SJSA1 (cell line): ENCODE measurements at regions not wholly inside any gene's neighbourhood (a gene's known extent, or its start where the extent isn't known, plus 50 kb on each side); places are given as distances from the start of the nearest gene placed in this dataset.

ENCODE experiments used
- DNase-seq, 2 experiments: peaks; one replicate each; pipeline ENCODE4 v3.0.0-alpha.2; 2015 to 2020; ENCODE audit warnings: low spot score in 2 of 2, low read depth in 1 of 2
- H3K27ac ChIP-seq: fragments of 250-450 bp; sonication (Bioruptor Pico); 2 replicates; pipeline ENCODE4 v1.5.1; 2020; ENCODE audit warnings: mild to moderate bottlenecking, moderate library complexity
- H3K27me3 ChIP-seq: fragments of 250-450 bp; sonication (Bioruptor Pico); replicated peaks from 2 replicates; pipeline ENCODE4 v1.5.1; 2020; ENCODE audit warnings: mild to moderate bottlenecking, moderate library complexity
- H3K36me3 ChIP-seq: fragments of 250-450 bp; sonication (Bioruptor Pico); 2 replicates; pipeline ENCODE4 v1.5.1; 2020; ENCODE audit warnings: mild to moderate bottlenecking
- H3K4me1 ChIP-seq: fragments of 250-450 bp; sonication (Bioruptor Pico); replicated peaks from 2 replicates; pipeline ENCODE4 v1.6.1; 2021; ENCODE audit warnings: mild to moderate bottlenecking
- H3K4me3 ChIP-seq: fragments of 250-450 bp; sonication (Bioruptor Pico); 2 replicates; pipeline ENCODE4 v1.5.1; 2020; ENCODE audit warnings: mild to moderate bottlenecking
- H3K9me3 ChIP-seq: fragments of 250-450 bp; sonication (Bioruptor Pico); replicated peaks from 2 replicates; pipeline ENCODE4 v1.5.1; 2020; ENCODE audit warnings: mild to moderate bottlenecking

DNA sequence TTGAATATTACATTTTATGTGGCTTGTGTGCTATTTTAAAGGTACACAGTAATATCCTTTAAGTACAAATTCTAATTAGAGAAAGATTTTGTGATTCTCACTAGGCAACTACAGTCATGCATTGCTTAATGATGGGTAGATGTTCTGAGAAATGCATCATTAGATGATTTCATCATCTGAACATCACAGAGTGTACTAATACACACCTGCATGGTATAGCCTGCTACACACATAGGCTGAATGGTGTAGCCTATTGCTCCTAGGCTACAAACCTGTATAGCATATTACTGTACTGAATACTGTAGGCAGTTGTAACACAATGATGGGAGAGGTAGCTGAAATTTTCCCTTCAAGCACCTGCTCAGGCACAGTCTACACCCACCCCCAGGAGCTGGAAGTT is 217.4 kb upstream of the EOMES start:
- no peaks in the 10 kb centered on the region for H3K9me3 ChIP-seq
- no peak overlapping the region for H3K4me3 ChIP-seq
- H3K4me1 ChIP-seq, result no peaks in the 10 kb centered on the region
- DNase-seq, result no peak
- no peaks in the 10 kb centered on the region for H3K27me3 ChIP-seq
- H3K36me3 ChIP-seq, result no peaks in the 10 kb centered on the region
- H3K27ac ChIP-seq, result no peak overlapping the region

GRCh38 chr3:27939940-27940339 is 217.8 kb upstream of the EOMES start:
- Histone ChIP-seq H3K4me3 (no peak overlapping the region), H3K9me3 (no peaks in the 10 kb centered on the region), H3K36me3 (no peaks in the 10 kb centered on the region), H3K4me1 (no peaks in the 10 kb centered on the region), H3K27ac (no peak overlapping the region), H3K27me3 (no peaks in the 10 kb centered on the region)
- DNase-seq, result no peak

GRCh38 chr3:27943106-27943505 is 221.0 kb upstream of the EOMES start:
- Histone ChIP-seq H3K36me3 (no peaks in the 10 kb centered on the region), H3K4me3 (no peak overlapping the region), H3K4me1 (no peaks in the 10 kb centered on the region), H3K27ac (no peak overlapping the region), H3K9me3 (no peaks in the 10 kb centered on the region), H3K27me3 (no peaks in the 10 kb centered on the region)
- DNase-seq, result no peak

- Histone ChIP-seq H3K4me3 (no peak overlapping the region), H3K27me3 (no peaks in the 10 kb centered on the region), H3K27ac (no peak overlapping the region), H3K36me3 (no peaks in the 10 kb centered on the region), H3K4me1 (no peaks in the 10 kb centered on the region), H3K9me3 (no peaks in the 10 kb centered on the region)
- no peak for DNase-seq
Observed at GRCh38 chr3:27945229-27945628, 223.1 kb upstream of the EOMES start.

DNA sequence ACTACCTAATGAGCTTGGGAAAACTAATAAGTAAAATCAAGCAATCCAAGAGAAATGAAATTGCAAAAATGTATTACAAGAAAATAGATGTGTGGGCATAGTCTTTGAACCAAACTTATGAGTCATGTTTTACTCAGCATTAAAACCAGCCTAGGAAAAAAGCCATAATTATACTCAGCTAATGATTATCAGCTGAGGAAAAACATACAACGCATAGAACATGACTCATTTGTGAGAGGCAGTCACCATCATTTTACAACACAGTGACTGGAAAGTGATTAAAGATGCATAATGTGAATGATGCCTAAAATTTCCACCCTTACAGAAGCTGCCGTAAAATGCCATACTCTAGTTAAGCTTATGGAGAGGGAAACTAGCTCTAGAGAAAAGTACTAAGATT is 238.0 kb upstream of the EOMES start:
- DNase-seq, result no peak
- no peak overlapping the region for H3K4me3 ChIP-seq
- no peaks in the 10 kb centered on the region for H3K4me1 ChIP-seq
- H3K27ac ChIP-seq, result no peak overlapping the region
- H3K9me3 ChIP-seq, result no peaks in the 10 kb centered on the region
- H3K36me3 ChIP-seq, result no peaks in the 10 kb centered on the region
- no peaks in the 10 kb centered on the region for H3K27me3 ChIP-seq

DNA sequence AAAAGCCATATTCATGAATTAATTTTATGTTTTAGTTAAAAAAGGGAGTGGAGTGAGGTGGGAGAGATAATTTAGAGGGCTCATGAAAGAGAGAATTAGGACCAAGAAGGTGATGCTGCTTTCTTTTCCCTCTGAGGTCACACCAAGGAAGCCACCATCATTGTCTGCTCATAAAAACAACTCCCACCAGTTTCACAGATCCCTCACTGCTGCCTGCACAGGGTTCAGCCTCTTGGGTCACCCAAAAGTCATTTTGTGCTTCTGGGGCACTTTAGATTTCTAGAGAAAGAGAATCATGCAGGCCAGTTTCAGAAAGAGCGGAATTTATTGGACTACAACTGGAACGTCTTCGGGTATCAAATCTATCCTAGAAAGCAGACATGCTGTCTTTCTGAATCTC is 241.4 kb upstream of the EOMES start:
- H3K4me3 ChIP-seq, result no peak overlapping the region
- H3K27me3 ChIP-seq, result no peaks in the 10 kb centered on the region
- no peaks in the 10 kb centered on the region for H3K4me1 ChIP-seq
- DNase-seq, result no peak
- no peaks in the 10 kb centered on the region for H3K36me3 ChIP-seq
- H3K9me3 ChIP-seq, result no peaks in the 10 kb centered on the region
- no peak overlapping the region for H3K27ac ChIP-seq

- Histone ChIP-seq H3K27me3 (no peaks in the 10 kb centered on the region; the same call in 1 of the 2 replicates), H3K9me3 (no peaks in the 10 kb centered on the region), H3K27ac (no peak overlapping the region), H3K4me3 (no peak overlapping the region), H3K4me1 (no peaks in the 10 kb centered on the region), H3K36me3 (no peaks in the 10 kb centered on the region)
- no peak for DNase-seq
Observed at GRCh38 chr3:27971600-27971999, 249.5 kb upstream of the EOMES start.

DNA sequence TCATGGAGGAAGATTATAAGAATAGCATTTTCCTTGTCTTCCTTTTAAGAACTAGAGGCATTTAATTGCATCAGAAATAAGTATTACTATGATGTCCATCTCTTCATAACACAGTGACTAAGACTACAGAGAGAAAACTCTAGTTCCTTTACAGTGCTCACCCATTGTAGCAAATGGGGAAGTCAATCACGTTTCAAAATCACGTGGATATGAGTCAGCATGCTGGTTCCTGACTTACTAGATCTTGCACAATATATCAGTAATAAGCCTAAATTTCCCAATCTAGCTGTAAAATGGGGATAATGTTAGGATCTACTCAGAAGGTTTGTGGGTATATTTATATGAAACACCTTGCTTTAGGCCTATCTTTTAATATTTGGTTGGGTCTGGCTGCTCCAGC is 254.8 kb upstream of the EOMES start:
- H3K9me3 ChIP-seq, result no peaks in the 10 kb centered on the region
- H3K36me3 ChIP-seq, result no peaks in the 10 kb centered on the region
- no peak for DNase-seq

GRCh38 chr3:27978440-27978839 is 256.3 kb upstream of the EOMES start:
- no peak for DNase-seq
- Histone ChIP-seq H3K4me1 (no peaks in the 10 kb centered on the region), H3K4me3 (no peak overlapping the region), H3K27ac (no peak overlapping the region), H3K36me3 (no peaks in the 10 kb centered on the region), H3K27me3 (no peaks in the 10 kb centered on the region; the same call in 1 of the 2 replicates), H3K9me3 (no peaks in the 10 kb centered on the region)

More for the DNA sequence above, 254.8 kb upstream of the EOMES start:
- Histone ChIP-seq H3K4me1 (no peaks in the 10 kb centered on the region), H3K27me3 (no peaks in the 10 kb centered on the region; the same call in 1 of the 2 replicates), H3K27ac (no peak overlapping the region), H3K4me3 (no peak overlapping the region)

DNA sequence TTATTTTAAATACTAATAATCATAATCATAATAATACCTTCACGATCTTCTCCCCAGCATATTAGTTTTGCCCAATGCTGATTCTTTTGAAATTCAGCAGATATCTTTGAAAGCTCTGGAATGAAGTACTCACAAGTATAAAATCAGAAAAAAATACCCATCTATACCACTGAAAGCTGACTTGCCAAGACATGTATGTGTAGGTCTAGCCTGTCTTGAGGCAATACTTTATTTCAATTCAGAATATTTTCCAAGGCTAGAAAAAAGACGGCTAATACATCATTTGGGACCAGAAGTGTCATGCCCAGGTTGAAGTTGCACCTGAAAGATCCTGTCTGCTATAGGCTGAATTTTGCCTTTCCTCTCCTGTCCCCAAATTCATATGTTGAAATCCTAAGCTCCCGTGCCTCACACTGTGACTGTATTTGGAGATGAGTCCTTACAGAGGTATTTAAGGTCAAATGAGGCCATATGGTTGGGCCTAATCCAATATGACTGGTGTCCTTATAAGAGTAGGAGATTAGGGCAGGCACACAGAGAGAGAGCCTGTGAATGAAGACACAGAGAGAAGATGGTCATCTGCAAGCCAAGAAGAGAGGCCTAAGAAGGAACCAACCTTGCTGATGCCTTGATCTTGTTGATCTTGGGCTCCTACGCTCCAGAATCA is 255.9 kb upstream of the CMC1 start:
- no peak for DNase-seq
- Histone ChIP-seq H3K4me3 (no peak overlapping the region), H3K36me3 (no peaks in the 10 kb centered on the region), H3K9me3 (no peaks in the 10 kb centered on the region), H3K27ac (no peak overlapping the region), H3K27me3 (no peaks in the 10 kb centered on the region), H3K4me1 (no peaks in the 10 kb centered on the region)

DNA sequence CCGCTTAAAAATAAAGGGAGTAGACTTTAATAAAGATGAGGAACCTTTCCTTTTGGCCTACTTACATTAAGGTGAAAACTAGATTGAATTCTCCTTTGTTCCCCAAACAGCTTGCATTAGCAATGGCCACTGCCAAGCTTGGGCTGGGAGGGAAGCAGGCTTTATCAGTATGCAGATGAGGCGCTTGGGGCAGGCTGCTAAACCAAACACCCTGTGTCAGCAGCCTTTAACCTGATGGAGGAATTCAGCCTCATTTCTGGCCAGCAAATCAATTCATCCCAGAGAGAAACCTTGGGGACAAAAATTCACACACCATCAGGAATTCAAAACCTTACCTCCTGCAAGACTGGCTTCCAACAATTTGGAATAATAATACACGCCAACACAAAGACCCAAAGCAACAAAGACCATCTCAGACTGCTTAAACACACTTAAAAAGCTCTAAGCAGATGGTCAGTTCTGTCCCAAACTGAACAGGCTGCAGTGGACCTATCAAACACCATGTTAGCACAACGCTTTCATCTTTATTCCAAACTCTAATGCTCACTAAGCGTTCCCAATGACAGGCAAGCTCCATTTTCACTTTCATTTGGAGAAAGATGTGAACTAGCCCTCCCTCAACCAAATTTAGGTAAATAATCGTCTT is 255.1 kb upstream of the CMC1 start:
- H3K36me3 ChIP-seq, result no peaks in the 10 kb centered on the region
- no peaks in the 10 kb centered on the region for H3K4me1 ChIP-seq
- no peaks in the 10 kb centered on the region for H3K27me3 ChIP-seq

DNA sequence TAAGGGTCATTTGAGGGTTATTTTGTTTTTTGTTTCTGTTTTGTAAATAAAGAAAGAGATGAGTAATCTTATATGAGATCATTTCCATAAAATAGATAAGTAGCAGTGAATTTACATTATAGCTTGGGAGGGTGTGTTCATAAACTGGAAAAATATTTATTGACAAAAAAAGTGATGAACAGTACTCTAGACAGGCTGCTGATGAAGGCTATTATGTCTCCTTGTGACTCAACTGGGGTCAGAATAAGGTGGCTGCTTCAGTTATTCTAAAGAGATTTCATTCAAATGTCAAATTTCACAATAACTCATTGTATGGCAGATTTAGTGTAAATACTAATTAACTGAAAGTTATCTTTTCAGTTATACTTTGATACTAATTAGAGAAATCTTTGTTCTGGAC is 251.1 kb upstream of the CMC1 start:
- Histone ChIP-seq H3K4me3 (no peak overlapping the region), H3K27ac (no peak overlapping the region), H3K27me3 (no peaks in the 10 kb centered on the region), H3K4me1 (no peaks in the 10 kb centered on the region), H3K36me3 (no peaks in the 10 kb centered on the region), H3K9me3 (no peaks in the 10 kb centered on the region)
- DNase-seq, result no peak

More for the DNA sequence above, 255.1 kb upstream of the CMC1 start:
- no peak for DNase-seq
- Histone ChIP-seq H3K27ac (no peak overlapping the region), H3K9me3 (no peaks in the 10 kb centered on the region), H3K4me3 (no peak overlapping the region)

GRCh38 chr3:27990837-27991236 is 250.6 kb upstream of the CMC1 start:
- Histone ChIP-seq H3K9me3 (no peaks in the 10 kb centered on the region), H3K27me3 (no peaks in the 10 kb centered on the region), H3K4me3 (no peak overlapping the region), H3K27ac (no peak overlapping the region), H3K36me3 (no peaks in the 10 kb centered on the region), H3K4me1 (no peaks in the 10 kb centered on the region)
- DNase-seq, result no peak

DNA sequence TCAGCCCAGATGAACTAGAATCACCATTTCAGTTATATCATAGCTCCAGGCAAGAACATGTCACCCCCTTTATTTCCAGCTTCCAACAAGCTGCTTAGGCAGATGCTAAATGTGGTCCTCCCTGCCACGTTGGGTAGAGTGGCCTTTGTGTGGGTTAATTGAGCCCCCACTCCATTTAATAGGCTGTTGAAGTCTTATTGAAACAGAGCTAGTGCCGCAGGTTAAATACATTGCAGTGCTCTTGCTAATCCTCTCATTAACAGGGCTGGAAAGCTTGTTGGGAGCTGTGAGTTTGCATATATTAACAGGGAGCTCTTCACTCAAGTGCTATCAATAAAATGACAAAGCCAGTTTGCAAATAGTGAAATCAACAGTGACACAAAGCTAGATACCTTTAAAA is 248.4 kb upstream of the CMC1 start:
- Histone ChIP-seq H3K27me3 (no peaks in the 10 kb centered on the region), H3K4me1 (no peaks in the 10 kb centered on the region), H3K27ac (no peak overlapping the region), H3K4me3 (no peak overlapping the region), H3K9me3 (no peaks in the 10 kb centered on the region), H3K36me3 (no peaks in the 10 kb centered on the region)
- DNase-seq, result no peak

DNA sequence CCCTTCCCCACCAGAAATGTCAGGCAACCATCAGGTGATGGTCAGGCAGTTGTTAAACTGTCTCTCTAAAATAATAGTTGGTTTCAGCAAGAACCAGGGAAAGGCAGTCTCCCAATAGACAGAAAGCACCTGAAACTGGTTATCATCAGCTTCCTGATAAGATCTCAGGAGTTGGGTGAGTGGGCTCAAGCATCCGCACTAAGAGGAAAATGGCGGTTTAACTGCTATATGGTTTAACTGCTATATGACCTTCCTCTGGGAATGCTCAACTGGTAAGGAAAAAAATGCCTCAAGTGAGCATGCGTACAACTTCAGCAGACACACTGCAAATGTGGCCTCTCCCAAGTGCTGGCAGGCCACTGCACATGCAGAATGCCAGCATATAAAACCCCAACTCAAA is 240.8 kb upstream of the CMC1 start:
- Histone ChIP-seq H3K4me3 (no peak overlapping the region), H3K4me1 (no peaks in the 10 kb centered on the region), H3K27me3 (0 out of 2 replicates have a peak, but pooled peaks cover 4% of the 10 kb centered on the region), H3K36me3 (no peaks in the 10 kb centered on the region), H3K27ac (no peak overlapping the region), H3K9me3 (no peaks in the 10 kb centered on the region)
- DNase-seq, result no peak
